Progenitor cell of endocrine pancreas (in vitro differentiated cells): ENCODE measurements at regions not wholly inside any gene's neighbourhood (a gene's known extent, or its start where the extent isn't known, plus 50 kb on each side); places are given as distances from the start of the nearest gene placed in this dataset.
A peak's percentile ranks its signal among the peaks of the same experiment; 100 is the strongest.

ENCODE experiments used
- DNase-seq: peaks from one replicate; pipeline ENCODE4 v3.0.0; 2021; ENCODE audit warnings: low spot score; ENCODE audit not compliant: unreplicated experiment
- H3K27ac Mint-ChIP-seq: 2 replicates; pipeline ENCODE4 v1.8.0; 2021; ENCODE audit warnings: mild to moderate bottlenecking, moderate library complexity, mixed read lengths
- H3K27me3 Mint-ChIP-seq: 2 replicates; pipeline ENCODE4 v1.8.0; 2021; ENCODE audit warnings: mixed read lengths
- H3K36me3 Mint-ChIP-seq: 2 replicates; pipeline ENCODE4 v1.8.0; 2022; ENCODE audit warnings: mixed read lengths; ENCODE audit not compliant: insufficient read depth
- H3K4me1 Mint-ChIP-seq: 2 replicates; pipeline ENCODE4 v1.8.0; 2021; ENCODE audit warnings: low read depth, mixed read lengths
- H3K4me3 Mint-ChIP-seq: 2 replicates; pipeline ENCODE4 v1.8.0; 2021; ENCODE audit warnings: low read depth, mild to moderate bottlenecking, moderate library complexity, mixed read lengths
- H3K9me3 Mint-ChIP-seq: 2 replicates; pipeline ENCODE4 v1.8.0; 2021; ENCODE audit warnings: low read depth, mixed read lengths
- CTCF ChIP-seq: fragments of 200-600 bp; sonication (generic); IDR thresholded peaks from one replicate; pipeline ENCODE4 v1.5.0; 2021; ENCODE audit warnings: antibody characterized with exemption, mild to moderate bottlenecking; ENCODE audit not compliant: unreplicated experiment

- Mint-ChIP-seq H3K27me3 (no peaks in the 10 kb centered on the region), H3K36me3 (no peaks in the 10 kb centered on the region), H3K4me1 (peaks cover 7% of the 10 kb centered on the region), H3K4me3 (no peak overlapping the region), H3K27ac (no peak overlapping the region), H3K9me3 (no peaks in the 10 kb centered on the region)
- DNase-seq, result no peak
- peak; percentile 81 for TF ChIP-seq CTCF
These were observed 1201.4 kb upstream of the C9orf72 start for GRCh38 chr9:28774433-28775235.

GRCh38 chr9:28779243-28779642, 1206.0 kb upstream of the C9orf72 start:
- Mint-ChIP-seq H3K4me1 (peaks cover 6% of the 10 kb centered on the region), H3K27me3 (no peaks in the 10 kb centered on the region), H3K27ac (no peak overlapping the region), H3K36me3 (no peaks in the 10 kb centered on the region), H3K9me3 (no peaks in the 10 kb centered on the region), H3K4me3 (no peak overlapping the region)
- DNase-seq, result no peak
- TF ChIP-seq CTCF, result no peak

- Mint-ChIP-seq H3K27me3 (no peaks in the 10 kb centered on the region), H3K4me1 (peaks cover 6% of the 10 kb centered on the region), H3K36me3 (no peaks in the 10 kb centered on the region), H3K4me3 (no peak overlapping the region), H3K9me3 (no peaks in the 10 kb centered on the region), H3K27ac (no peak overlapping the region)
- TF ChIP-seq CTCF, result no peak
- DNase-seq, result no peak
These were observed 1208.2 kb upstream of the C9orf72 start for GRCh38 chr9:28781481-28781880.

- no peaks in the 10 kb centered on the region for H3K9me3 Mint-ChIP-seq
- peaks cover 6% of the 10 kb centered on the region for H3K4me1 Mint-ChIP-seq
- H3K27ac Mint-ChIP-seq, result no peak overlapping the region
- DNase-seq, result no peak
- no peak overlapping the region for H3K4me3 Mint-ChIP-seq
- H3K36me3 Mint-ChIP-seq, result no peaks in the 10 kb centered on the region
- TF ChIP-seq CTCF, result no peak
- H3K27me3 Mint-ChIP-seq, result no peaks in the 10 kb centered on the region
These were observed 1209.3 kb upstream of the C9orf72 start for GRCh38 chr9:28782630-28783029.

DNA sequence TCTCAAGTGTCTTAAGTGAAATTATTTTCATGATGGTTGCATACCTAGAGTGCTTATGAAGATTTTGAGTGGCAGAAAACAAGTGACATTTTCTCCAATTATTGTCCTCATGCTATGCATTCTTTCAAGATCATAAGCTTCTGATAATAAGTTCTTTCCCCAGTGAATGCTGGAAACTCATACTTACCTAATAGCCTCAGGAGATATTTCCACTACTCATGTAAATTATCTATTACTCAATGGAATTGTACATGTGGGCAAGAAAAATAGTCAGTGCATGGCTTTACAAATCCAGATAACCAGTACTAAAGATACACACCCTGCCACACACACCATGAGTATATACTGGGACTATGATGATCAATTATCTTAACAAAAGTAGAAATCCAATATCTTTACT, 1219.4 kb upstream of the C9orf72 start:
- H3K9me3 Mint-ChIP-seq, result no peaks in the 10 kb centered on the region
- no peak overlapping the region for H3K4me3 Mint-ChIP-seq
- no peaks in the 10 kb centered on the region for H3K36me3 Mint-ChIP-seq
- H3K27me3 Mint-ChIP-seq, result no peaks in the 10 kb centered on the region
- DNase-seq, result no peak
- H3K27ac Mint-ChIP-seq, result no peak overlapping the region
- no peaks in the 10 kb centered on the region for H3K4me1 Mint-ChIP-seq
- no peak for TF ChIP-seq CTCF
